ENCODE measurements at regions not wholly inside any gene's neighbourhood (a gene's known extent, or its start where the extent isn't known, plus 50 kb on each side); places are given as distances from the start of the nearest gene placed in this dataset.
"Not testable (repeated sequence)": the region's sequence is repeated elsewhere in the genome, so short reads cannot be mapped to it uniquely, and the experiment has no call there.

GRCh38 chr4:123674762-123675465, 278.3 kb downstream of the SPRY1 start:
- DNase-seq (ENCODE audit: low read depth, low spot score): no peak

GRCh38 chr4:123675567-123675966, 279.0 kb downstream of the SPRY1 start:
- DNase-seq (ENCODE audit: low read depth, low spot score): no peak

- DNase-seq (ENCODE audit: low read depth, low spot score): no peak
These were observed 279.7 kb downstream of the SPRY1 start for GRCh38 chr4:123676071-123676889.

- no peak for DNase-seq (ENCODE audit: low read depth, low spot score)
These were observed 280.3 kb downstream of the SPRY1 start for GRCh38 chr4:123676890-123677229.

GRCh38 chr4:123682931-123683330, 286.3 kb downstream of the SPRY1 start:
- DNase-seq (ENCODE audit: low read depth, low spot score): no peak

- not testable (repeated sequence) for DNase-seq (ENCODE audit: low read depth, low spot score)
These were observed 288.3 kb downstream of the SPRY1 start for GRCh38 chr4:123684937-123685336.

GRCh38 chr4:123695531-123695930, 298.9 kb downstream of the SPRY1 start:
- not testable (repeated sequence) for DNase-seq (ENCODE audit: low read depth, low spot score)

GRCh38 chr4:123696687-123697086, 300.1 kb downstream of the SPRY1 start:
- DNase-seq (ENCODE audit: low read depth, low spot score): no peak

GRCh38 chr4:123698556-123698955, 302.0 kb downstream of the SPRY1 start:
- no peak for DNase-seq (ENCODE audit: low read depth, low spot score)

GRCh38 chr4:123699880-123700771, 303.5 kb downstream of the SPRY1 start:
- no peak for DNase-seq (ENCODE audit: low read depth, low spot score)

GRCh38 chr4:123701131-123701575, 304.6 kb downstream of the SPRY1 start:
- DNase-seq (ENCODE audit: low read depth, low spot score): no peak

GRCh38 chr4:123705419-123705818, 308.8 kb downstream of the SPRY1 start:
- DNase-seq (ENCODE audit: low read depth, low spot score): no peak

GRCh38 chr4:123706973-123707372, 310.4 kb downstream of the SPRY1 start:
- DNase-seq (ENCODE audit: low read depth, low spot score): no peak

- DNase-seq (ENCODE audit: low read depth, low spot score): no peak
These were observed 312.3 kb downstream of the SPRY1 start for GRCh38 chr4:123708902-123709301.

GRCh38 chr4:123709336-123709735, 312.7 kb downstream of the SPRY1 start:
- DNase-seq (ENCODE audit: low read depth, low spot score): no peak

GRCh38 chr4:123731035-123731434, 334.4 kb downstream of the SPRY1 start:
- no peak for DNase-seq (ENCODE audit: low read depth, low spot score)

- DNase-seq (ENCODE audit: low read depth, low spot score): no peak
These were observed 340.6 kb downstream of the SPRY1 start for GRCh38 chr4:123737156-123737555.

- no peak for DNase-seq (ENCODE audit: low read depth, low spot score)
These were observed 343.2 kb downstream of the SPRY1 start for GRCh38 chr4:123739806-123740205.

- DNase-seq (ENCODE audit: low read depth, low spot score): no peak
These were observed 343.6 kb downstream of the SPRY1 start for GRCh38 chr4:123740236-123740635.

GRCh38 chr4:123741906-123742305, 345.3 kb downstream of the SPRY1 start:
- no peak for DNase-seq (ENCODE audit: low read depth, low spot score)

- DNase-seq (ENCODE audit: low read depth, low spot score): no peak
These were observed 347.3 kb downstream of the SPRY1 start for GRCh38 chr4:123743848-123744247.

- no peak for DNase-seq (ENCODE audit: low read depth, low spot score)
These were observed 348.2 kb downstream of the SPRY1 start for GRCh38 chr4:123744664-123745290.

Data from activated naive CD8-positive, alpha-beta T cell treated with anti-CD3 and anti-CD28 coated beads, Interleukin-2, amount 50 U/mL, for 16 hours (primary cell).